Testis (tissue), 2 donors: ENCODE measurements at regions not wholly inside any gene's neighbourhood (a gene's known extent, or its start where the extent isn't known, plus 50 kb on each side); places are given as distances from the start of the nearest gene placed in this dataset.

Experiments
- DNase-seq: peaks from one replicate; pipeline ENCODE4 v3.0.0-alpha.2; 2019
- H3K27ac ChIP-seq, 2 donors: fragments of 200-600 bp; sonication (generic); one replicate each; pipeline ENCODE4 v1.5.1; 2019
- H3K27me3 ChIP-seq: fragments of 200-600 bp; sonication (generic); one replicate; pipeline ENCODE4 v1.5.1; 2019
- H3K36me3 ChIP-seq: fragments of 200-600 bp; sonication (generic); one replicate; pipeline ENCODE4 v1.5.1; 2017; ENCODE audit warnings: low read depth; ENCODE audit errors: missing control alignments
- H3K4me1 ChIP-seq: fragments of 200-600 bp; sonication (generic); one replicate; pipeline ENCODE4 v1.5.1; 2019
- H3K4me3 ChIP-seq, 2 donors: fragments of 200-600 bp; sonication (generic); one replicate each; pipeline ENCODE4 v1.5.1; 2017 to 2019
- H3K9me3 ChIP-seq: fragments of 200-600 bp; sonication (generic); one replicate; pipeline ENCODE4 v1.5.1; 2017
- POLR2A ChIP-seq: fragments of 450-650 bp; IDR thresholded peaks from one replicate; pipeline ENCODE4 v1.6.1; 2017; ENCODE audit warnings: antibody characterized with exemption, mild to moderate bottlenecking, moderate library complexity
- WGBS, 2 donors: methylation state at CpG; one replicate each; pipeline ENCODE4 v1.1.5; 2018; 5-methylcytosine and 5-hydroxymethylcytosine counted together
- intact Hi-C: fragments of 100-400 bp; cut with DNase I; formaldehyde crosslinking; loops from one replicate; pipeline ENCODE4 v1.15.1; 2023; ENCODE audit warnings: low total_unique reads
- TF ChIP-seq, protein P1 (sequence below), 3 experiments: fragments of 450-650 bp in 2 of 3; fragments of 200-600 bp in 1 of 3; sonication (generic) in 1 of 3; IDR thresholded peaks; one replicate each; pipeline ENCODE4 v1.5.1; 2016 to 2019; ENCODE audit warnings: antibody characterized with exemption in 3 of 3, mild to moderate bottlenecking in 2 of 3, moderate library complexity in 1 of 3

DNA sequence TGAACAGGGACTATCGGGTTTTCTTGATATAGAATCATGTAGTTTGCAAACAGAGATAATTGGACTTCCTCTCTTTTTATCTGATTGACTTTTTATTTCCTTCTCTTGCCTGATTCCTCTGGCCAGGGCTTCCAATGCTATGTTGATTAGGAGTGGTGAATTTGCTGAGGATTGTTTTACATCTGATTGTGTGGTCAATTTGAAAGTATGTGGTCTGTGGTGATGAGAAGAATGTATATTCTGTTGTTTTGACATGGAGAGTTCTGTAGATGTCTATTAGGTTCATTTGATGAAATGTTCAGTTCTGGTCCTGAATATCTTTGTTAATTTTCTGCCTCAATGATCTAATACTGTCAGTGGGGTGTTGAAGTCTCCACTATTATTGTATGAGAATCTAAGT is 713.2 kb upstream of the CCDC179 start:
- H3K27me3 ChIP-seq, result no peaks in the 10 kb centered on the region
- H3K36me3 ChIP-seq, result no peaks in the 10 kb centered on the region
- TF ChIP-seq, protein P1, sequence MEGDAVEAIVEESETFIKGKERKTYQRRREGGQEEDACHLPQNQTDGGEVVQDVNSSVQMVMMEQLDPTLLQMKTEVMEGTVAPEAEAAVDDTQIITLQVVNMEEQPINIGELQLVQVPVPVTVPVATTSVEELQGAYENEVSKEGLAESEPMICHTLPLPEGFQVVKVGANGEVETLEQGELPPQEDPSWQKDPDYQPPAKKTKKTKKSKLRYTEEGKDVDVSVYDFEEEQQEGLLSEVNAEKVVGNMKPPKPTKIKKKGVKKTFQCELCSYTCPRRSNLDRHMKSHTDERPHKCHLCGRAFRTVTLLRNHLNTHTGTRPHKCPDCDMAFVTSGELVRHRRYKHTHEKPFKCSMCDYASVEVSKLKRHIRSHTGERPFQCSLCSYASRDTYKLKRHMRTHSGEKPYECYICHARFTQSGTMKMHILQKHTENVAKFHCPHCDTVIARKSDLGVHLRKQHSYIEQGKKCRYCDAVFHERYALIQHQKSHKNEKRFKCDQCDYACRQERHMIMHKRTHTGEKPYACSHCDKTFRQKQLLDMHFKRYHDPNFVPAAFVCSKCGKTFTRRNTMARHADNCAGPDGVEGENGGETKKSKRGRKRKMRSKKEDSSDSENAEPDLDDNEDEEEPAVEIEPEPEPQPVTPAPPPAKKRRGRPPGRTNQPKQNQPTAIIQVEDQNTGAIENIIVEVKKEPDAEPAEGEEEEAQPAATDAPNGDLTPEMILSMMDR (IDR thresholded peaks at IDR 0.05), result no peak
- TF ChIP-seq POLR2A, result no peak
- H3K9me3 ChIP-seq, result no peaks in the 10 kb centered on the region
- DNase-seq, result no peak
- no peak overlapping the region for H3K4me3 ChIP-seq
- WGBS, 2 donors, result 79 to 81% methylated on average over 1 of the region's 1 CpG
- H3K27ac ChIP-seq, result no peak overlapping the region
- no peaks in the 10 kb centered on the region for H3K4me1 ChIP-seq
- intact Hi-C loops, result no loop called here

DNA sequence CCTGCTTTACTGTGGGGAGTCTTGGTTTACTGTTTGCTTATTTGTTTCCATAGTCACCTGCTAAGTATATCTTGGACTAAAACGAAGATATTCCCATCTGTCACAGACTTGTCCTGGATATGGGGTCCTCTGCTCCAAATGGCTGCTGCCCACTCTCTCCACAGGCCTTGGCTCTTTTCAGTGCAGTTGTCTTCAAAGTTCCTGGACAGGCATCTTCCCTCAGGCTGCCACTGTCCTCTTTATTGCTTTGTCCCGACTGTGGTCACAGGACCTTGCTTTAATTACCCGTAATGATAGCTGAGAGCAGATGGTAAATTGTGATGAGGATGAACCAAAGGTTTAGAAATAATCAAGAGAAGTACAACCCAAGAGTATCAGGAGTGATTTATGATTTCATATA is 713.9 kb upstream of the CCDC179 start:
- Histone ChIP-seq H3K4me3 (no peak overlapping the region), H3K9me3 (no peaks in the 10 kb centered on the region), H3K27ac (no peak overlapping the region), H3K27me3 (no peaks in the 10 kb centered on the region), H3K36me3 (no peaks in the 10 kb centered on the region), H3K4me1 (no peaks in the 10 kb centered on the region)
- intact Hi-C loops, result no loop called here
- WGBS, 2 donors, result 74 to 82% methylated on average over 3 of the region's 3 CpGs
- TF ChIP-seq, protein P1 (IDR thresholded peaks at IDR 0.05), result no peak
- no peak for TF ChIP-seq POLR2A
- no peak for DNase-seq

DNA sequence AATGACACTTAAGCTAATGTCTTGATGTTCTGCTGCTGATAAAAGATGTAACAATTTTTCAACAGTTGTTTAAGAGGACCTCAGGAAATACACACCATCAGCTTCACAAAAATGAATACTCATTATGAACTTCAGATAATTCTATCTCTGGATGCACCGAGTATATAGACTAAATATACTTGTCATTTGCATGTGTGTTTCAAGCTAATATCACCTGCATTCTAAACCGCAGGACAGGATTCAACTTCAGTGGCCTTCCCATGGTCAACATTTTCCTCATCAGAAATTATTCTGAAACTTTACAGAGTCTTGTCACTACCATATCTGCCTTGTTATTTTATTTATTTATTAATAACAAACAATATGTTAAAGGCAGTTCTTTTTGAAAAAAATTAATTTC is 717.0 kb upstream of the CCDC179 start:
- TF ChIP-seq POLR2A, result no peak
- TF ChIP-seq, protein P1 (IDR thresholded peaks at IDR 0.05), result no peak
- Histone ChIP-seq H3K4me3 (no peak overlapping the region), H3K4me1 (no peaks in the 10 kb centered on the region), H3K27ac (no peak overlapping the region), H3K36me3 (no peaks in the 10 kb centered on the region), H3K27me3 (no peaks in the 10 kb centered on the region), H3K9me3 (no peaks in the 10 kb centered on the region)
- intact Hi-C loops, result no loop called here
- 75 to 81% methylated on average over 2 of the region's 2 CpGs for WGBS, 2 donors
- DNase-seq, result no peak

GRCh38 chr11:23585416-23586104 is 725.3 kb upstream of the CCDC179 start:
- WGBS, 2 donors, result 77 to 80% methylated on average over 2 of the region's 2 CpGs
- Histone ChIP-seq H3K36me3 (no peaks in the 10 kb centered on the region), H3K27ac (no peak overlapping the region), H3K9me3 (no peaks in the 10 kb centered on the region), H3K4me3 (no peak overlapping the region), H3K4me1 (no peaks in the 10 kb centered on the region), H3K27me3 (no peaks in the 10 kb centered on the region)
- no peak for DNase-seq
- intact Hi-C loops, result no loop called here
- no peak for TF ChIP-seq POLR2A
- TF ChIP-seq, protein P1 (IDR thresholded peaks at IDR 0.05), result no peak

DNA sequence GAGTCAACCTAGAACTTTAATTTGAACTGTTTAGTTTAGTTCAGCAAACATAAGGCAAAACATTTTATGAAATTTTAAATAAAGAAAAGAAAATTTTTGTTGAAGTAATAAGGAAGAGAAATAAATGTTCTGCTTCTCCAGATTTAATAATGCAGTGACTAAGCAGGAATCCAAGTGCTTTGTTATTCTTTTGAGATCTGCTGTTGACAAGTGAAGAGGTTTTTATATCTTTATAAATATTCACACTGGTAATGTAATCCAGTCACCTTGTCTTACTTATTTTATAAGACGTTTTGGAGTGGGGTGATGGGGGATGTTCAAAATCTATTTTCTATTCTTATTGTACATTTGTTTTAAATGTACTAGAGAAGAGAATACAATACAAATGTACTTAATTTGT is 725.9 kb upstream of the CCDC179 start:
- Histone ChIP-seq H3K9me3 (no peaks in the 10 kb centered on the region), H3K27me3 (no peaks in the 10 kb centered on the region), H3K27ac (no peak overlapping the region), H3K4me3 (no peak overlapping the region), H3K36me3 (no peaks in the 10 kb centered on the region), H3K4me1 (no peaks in the 10 kb centered on the region)
- intact Hi-C loops, result no loop called here
- WGBS, 2 donors, result 58 to 66% methylated on average over 1 of the region's 1 CpG
- no peak for DNase-seq
- TF ChIP-seq POLR2A, result no peak
- TF ChIP-seq, protein P1 (IDR thresholded peaks at IDR 0.05), result no peak
